Esophagus muscularis mucosa (tissue), 3 donors: ENCODE measurements at regions not wholly inside any gene's neighbourhood (a gene's known extent, or its start where the extent isn't known, plus 50 kb on each side); places are given as distances from the start of the nearest gene placed in this dataset.

Experiments used
- POLR2AphosphoS5 ChIP-seq, 2 donors: sonication (generic); formaldehyde crosslinking; IDR thresholded peaks; one replicate each; pipeline ENCODE4 v1.6.1; 2017; ENCODE audit warnings: antibody characterized with exemption in 2 of 2
- TF ChIP-seq, protein P1 (sequence below), 3 experiments: fragments of 200-600 bp in 2 of 3; fragments of 450-650 bp in 1 of 3; sonication (generic) in 2 of 3; IDR thresholded peaks; one replicate each; pipeline ENCODE4 v1.5.1; 2017 to 2019; ENCODE audit warnings: antibody characterized with exemption in 3 of 3, mild to moderate bottlenecking in 2 of 3, moderate library complexity in 1 of 3

DNA sequence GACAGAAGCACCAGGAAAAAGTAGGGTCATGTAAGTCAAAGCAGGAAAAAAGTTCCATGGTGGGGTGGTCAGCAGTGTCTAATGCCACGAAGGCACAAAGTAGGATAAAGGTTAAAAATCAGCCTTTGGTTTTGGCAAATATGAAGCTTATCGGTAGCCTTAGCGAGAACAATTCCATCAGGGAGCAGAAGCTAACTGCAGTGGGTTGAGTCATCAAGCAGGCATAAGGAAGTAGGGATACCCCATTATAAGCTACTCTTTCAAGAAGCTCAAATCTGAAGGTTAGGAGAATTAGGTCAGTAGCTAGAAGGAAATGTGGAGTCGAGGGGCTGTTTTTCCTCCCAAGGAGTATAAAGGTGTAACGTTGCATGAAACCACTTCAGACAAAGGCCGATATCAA lies 57.5 kb upstream of the USPL1 start:
- TF ChIP-seq POLR2AphosphoS5 (IDR thresholded peaks at IDR 0.05) = no peak
- TF ChIP-seq, protein P1, sequence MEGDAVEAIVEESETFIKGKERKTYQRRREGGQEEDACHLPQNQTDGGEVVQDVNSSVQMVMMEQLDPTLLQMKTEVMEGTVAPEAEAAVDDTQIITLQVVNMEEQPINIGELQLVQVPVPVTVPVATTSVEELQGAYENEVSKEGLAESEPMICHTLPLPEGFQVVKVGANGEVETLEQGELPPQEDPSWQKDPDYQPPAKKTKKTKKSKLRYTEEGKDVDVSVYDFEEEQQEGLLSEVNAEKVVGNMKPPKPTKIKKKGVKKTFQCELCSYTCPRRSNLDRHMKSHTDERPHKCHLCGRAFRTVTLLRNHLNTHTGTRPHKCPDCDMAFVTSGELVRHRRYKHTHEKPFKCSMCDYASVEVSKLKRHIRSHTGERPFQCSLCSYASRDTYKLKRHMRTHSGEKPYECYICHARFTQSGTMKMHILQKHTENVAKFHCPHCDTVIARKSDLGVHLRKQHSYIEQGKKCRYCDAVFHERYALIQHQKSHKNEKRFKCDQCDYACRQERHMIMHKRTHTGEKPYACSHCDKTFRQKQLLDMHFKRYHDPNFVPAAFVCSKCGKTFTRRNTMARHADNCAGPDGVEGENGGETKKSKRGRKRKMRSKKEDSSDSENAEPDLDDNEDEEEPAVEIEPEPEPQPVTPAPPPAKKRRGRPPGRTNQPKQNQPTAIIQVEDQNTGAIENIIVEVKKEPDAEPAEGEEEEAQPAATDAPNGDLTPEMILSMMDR (IDR thresholded peaks at IDR 0.05) = no peak
